Central memory CD8-positive, alpha-beta T cell (primary cell): ENCODE measurements at regions not wholly inside any gene's neighbourhood (a gene's known extent, or its start where the extent isn't known, plus 50 kb on each side); places are given as distances from the start of the nearest gene placed in this dataset.
"Not testable (repeated sequence)": the region's sequence is repeated elsewhere in the genome, so short reads cannot be mapped to it uniquely, and the experiment has no call there.

Source experiments
- ATAC-seq: fragments of 150-1000 bp; cut with Tn5 transposase; replicated peaks from 2 replicates; pipeline ENCODE4 v1.10.0; 2022; ENCODE audit warnings: mild to moderate bottlenecking, moderate FRiP score, moderate number of reproducible peaks; ENCODE audit not compliant: poor library complexity, severe bottlenecking; ENCODE audit errors: extremely low read depth
- DNase-seq, 2 donors: peaks; one replicate each; pipeline ENCODE4 v3.0.0; 2021; ENCODE audit warnings: low spot score in 2 of 2
- H3K27ac Mint-ChIP-seq: one replicate; pipeline ENCODE4 v1.8.0; 2022; ENCODE audit warnings: low read depth, mild to moderate bottlenecking, moderate library complexity, mixed read lengths
- H3K27me3 Mint-ChIP-seq: one replicate; pipeline ENCODE4 v1.8.0; 2022; ENCODE audit warnings: mixed read lengths
- H3K36me3 Mint-ChIP-seq: one replicate; pipeline ENCODE4 v1.8.0; 2022; ENCODE audit warnings: mild to moderate bottlenecking, moderate library complexity, mixed read lengths; ENCODE audit not compliant: insufficient read depth
- H3K4me1 Mint-ChIP-seq: one replicate; pipeline ENCODE4 v1.8.0; 2022; ENCODE audit warnings: mixed read lengths
- H3K4me3 Mint-ChIP-seq: one replicate; pipeline ENCODE4 v1.8.0; 2022; ENCODE audit warnings: mild to moderate bottlenecking, moderate library complexity, mixed read lengths
- H3K9me3 Mint-ChIP-seq: one replicate; pipeline ENCODE4 v1.8.0; 2022; ENCODE audit warnings: mixed read lengths

DNA sequence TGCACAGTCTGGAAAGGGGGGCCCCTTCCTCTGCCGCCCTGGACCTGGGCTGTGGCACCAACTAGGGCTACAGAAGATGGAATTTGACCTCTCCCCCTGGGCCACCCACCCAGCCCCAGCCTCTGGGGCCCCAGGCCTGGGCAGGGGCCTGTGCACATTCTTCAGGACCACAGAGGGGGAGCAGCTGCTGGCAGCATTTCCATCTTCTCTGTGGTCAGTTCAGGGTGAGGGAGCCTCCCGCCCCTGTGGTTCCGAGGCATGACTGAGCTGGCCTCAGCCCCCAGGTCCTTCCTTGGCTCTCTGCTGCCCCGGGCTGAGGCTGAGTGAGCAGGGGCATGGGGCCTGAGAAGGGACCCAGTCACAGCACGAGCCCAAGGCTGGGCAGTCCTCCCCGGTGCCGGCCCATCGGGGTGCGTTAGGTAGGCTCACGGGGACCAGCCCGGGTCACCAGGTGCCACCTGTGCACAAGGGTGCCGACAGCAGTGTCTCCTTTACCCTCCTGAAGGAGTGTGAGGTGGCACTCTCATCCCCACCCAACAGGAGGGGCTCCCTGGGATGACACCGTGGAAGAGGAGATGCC lies 63.2 kb downstream of the UNCX start:
- Mint-ChIP-seq H3K27me3 (no peaks in the 10 kb centered on the region), H3K27ac (no peak overlapping the region), H3K36me3 (no peaks in the 10 kb centered on the region), H3K4me3 (no peak overlapping the region), H3K4me1 (no peaks in the 10 kb centered on the region), H3K9me3 (no peaks in the 10 kb centered on the region)
- DNase-seq (no peak), ATAC-seq (no peak)

DNA sequence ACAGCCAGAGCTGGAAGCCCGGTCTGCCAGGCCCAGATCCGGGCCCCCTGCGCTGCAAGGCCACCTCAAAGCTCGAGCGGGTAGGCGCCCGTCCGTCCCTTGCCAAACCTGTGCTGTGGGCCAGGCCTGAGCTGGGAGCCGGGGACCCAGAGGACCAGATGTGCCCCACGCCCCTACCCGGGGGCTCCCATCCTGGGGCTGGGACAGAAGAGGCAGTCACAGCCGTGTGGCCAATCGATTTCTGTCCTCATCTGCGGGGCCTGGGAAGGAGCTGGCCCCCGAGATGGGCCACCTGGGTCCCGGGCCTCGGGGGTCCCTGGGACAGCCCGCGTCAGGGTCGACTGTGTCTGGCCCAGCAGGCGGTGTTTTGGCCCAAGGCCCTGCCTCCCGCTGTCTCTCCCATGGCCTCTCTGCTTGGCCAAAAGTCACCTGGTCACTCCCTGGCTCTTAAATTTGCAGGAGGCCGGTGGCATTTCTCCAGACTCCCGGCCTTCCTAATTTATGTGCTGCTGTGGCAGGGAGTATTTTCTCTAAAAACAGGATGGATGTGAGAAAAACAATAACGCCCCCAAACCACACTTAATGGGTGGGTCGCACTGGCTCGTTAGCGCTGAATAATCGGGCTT lies 63.8 kb downstream of the UNCX start:
- DNase-seq (no peak), ATAC-seq (no peak)
- Mint-ChIP-seq H3K4me3 (peak overlapping the region; percentile 9), H3K27ac (no peak overlapping the region), H3K27me3 (no peaks in the 10 kb centered on the region), H3K9me3 (no peaks in the 10 kb centered on the region), H3K4me1 (no peaks in the 10 kb centered on the region), H3K36me3 (no peaks in the 10 kb centered on the region)

DNA sequence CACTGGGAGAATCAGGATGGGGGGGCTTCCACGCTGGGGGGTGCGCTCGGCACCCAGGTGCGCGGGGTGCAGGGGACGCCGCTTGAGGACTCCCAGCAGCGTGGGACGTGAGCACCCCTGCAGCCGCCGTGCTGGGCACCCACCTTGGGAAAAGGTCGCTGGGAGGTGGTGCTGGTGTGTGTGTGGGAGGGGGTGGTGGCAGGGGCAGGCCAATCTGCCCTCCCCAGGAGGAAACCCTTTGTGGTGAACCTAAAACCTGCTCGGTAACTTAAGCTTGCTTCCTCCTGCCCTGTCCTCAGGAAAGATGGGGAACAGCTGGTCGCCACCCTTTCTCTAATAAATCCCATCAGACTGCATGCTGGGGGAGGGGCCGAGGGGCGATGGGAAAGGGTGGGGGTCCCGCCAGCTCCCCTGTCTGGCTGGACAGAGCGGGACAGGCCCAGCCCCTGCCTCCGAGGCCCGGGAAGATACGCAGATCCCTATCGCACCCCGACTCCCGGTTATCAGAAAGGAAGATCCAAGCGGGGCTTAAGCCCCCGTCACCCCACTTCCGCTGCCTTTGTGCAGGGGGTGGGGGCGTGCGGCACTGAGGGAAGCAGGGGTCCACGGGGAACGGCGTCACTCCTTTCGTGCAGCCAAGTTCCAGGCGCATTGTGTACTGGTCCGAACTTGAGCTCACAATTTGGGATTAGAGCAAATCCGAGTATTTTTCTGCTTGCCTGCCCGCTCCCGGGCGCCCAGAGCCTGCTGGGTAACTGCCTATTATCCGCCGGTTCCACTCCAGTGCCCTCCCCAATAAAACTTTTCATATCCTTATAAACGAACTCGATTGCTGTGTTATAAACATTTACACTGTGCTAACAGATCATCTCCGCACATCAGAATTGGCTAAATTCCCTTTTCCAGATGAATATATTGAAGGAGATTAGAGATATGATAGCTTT lies 64.6 kb downstream of the UNCX start:
- no peaks in the 10 kb centered on the region for H3K9me3 Mint-ChIP-seq
- DNase-seq: no peak
- no peaks in the 10 kb centered on the region for H3K36me3 Mint-ChIP-seq
- H3K27me3 Mint-ChIP-seq: no peaks in the 10 kb centered on the region
- H3K4me1 Mint-ChIP-seq: no peaks in the 10 kb centered on the region
- no peak for ATAC-seq
- no peak overlapping the region for H3K27ac Mint-ChIP-seq
- peak overlapping the region; percentile 9 for H3K4me3 Mint-ChIP-seq

DNA sequence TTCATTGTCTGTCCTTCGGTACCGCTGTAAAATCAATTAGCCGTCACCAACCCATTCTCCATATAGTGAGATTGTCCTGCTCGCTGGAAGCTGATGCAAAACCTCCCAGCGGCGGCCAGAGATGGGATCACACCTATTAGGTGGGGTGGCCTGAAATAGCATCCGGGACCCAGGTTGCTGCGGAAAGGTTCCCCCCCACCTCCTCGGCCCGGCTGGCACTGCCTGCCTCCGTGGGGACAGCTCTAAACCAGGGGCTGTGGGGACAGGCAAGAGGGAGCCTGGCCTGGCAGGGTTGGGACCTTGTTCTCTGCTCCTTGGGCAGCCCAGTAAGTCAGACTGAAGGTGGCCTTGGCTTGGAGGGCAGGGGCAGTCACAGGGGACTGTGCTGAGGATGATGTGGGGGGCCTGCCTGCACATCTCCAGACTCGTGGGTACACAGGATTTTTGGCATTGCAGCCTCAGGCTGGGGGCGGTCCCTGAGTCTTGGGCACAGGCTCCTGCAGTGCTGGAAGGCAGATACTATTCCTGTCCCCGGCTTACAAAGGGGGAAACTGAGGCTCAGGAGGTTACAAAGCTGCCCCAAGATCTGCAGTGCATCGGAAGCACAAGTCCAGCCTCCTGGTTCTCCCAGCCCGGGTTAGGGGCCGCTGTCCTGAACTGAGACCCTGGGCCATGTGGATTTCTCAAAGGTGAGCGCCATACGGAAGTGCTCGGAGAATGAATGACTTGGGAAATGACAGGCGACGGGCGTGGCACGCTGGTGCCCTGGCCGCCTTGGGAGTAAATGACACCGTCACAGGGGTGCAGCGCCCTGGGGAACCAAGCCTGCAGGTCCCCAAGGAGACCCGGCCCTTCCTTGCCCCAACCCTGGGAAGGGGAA lies 65.6 kb downstream of the UNCX start:
- no peaks in the 10 kb centered on the region for H3K9me3 Mint-ChIP-seq
- no peaks in the 10 kb centered on the region for H3K4me1 Mint-ChIP-seq
- H3K4me3 Mint-ChIP-seq: no peak overlapping the region
- H3K27me3 Mint-ChIP-seq: no peaks in the 10 kb centered on the region
- no peak for ATAC-seq
- no peaks in the 10 kb centered on the region for H3K36me3 Mint-ChIP-seq
- H3K27ac Mint-ChIP-seq: no peak overlapping the region
- DNase-seq: no peak

DNA sequence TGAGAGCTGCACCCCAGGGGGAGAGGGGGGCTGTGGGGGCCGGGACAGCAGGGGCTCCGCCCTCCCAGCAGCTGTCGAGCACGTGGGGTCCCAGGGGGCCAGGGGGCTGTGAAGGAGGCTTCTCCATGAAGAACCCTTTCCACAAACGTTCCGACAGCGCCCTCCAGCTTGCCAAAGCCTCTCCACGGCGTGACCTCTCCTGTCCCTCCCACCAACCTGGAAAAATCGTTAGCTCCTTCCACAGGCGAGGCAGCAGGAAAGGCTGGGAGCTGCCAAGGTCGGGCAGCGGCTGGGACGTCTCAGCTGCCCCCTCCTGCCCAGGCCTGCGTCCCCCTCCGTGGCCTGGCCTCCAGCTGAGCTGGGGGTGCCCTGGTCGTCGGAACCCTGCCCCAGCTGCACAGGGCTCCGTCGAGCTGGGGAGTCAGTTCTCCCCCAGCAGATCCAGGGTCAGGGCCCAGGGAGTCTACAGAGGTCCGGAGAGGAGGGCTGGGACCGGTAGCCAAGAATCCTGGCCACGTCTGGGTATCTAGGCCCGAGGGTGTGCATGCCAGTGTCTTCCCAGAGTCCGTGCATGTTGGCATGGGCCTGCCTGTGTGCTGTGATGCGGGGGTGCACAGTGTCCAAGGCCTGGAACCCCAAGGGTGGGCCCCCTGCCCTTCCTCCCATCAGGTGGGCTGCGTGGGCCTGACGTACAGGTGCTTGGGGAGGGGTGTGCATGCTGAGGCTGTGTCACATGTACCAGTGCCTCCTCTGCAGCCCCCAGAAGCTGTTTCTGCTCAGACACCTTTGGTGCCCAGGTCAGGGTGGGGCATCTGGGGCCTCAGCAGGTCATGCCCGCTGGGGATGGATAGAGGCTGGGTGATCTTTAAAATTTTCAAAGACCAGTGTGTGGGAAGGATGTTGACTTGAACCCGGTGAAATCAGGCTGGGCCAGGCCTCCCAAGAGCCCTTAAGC lies 66.5 kb downstream of the UNCX start:
- ATAC-seq (no peak), DNase-seq (no peak)
- no peaks in the 10 kb centered on the region for H3K9me3 Mint-ChIP-seq
- no peak overlapping the region for H3K27ac Mint-ChIP-seq
- H3K4me1 Mint-ChIP-seq: no peaks in the 10 kb centered on the region
- no peak overlapping the region for H3K4me3 Mint-ChIP-seq
- H3K36me3 Mint-ChIP-seq: no peaks in the 10 kb centered on the region
- H3K27me3 Mint-ChIP-seq: no peaks in the 10 kb centered on the region

DNA sequence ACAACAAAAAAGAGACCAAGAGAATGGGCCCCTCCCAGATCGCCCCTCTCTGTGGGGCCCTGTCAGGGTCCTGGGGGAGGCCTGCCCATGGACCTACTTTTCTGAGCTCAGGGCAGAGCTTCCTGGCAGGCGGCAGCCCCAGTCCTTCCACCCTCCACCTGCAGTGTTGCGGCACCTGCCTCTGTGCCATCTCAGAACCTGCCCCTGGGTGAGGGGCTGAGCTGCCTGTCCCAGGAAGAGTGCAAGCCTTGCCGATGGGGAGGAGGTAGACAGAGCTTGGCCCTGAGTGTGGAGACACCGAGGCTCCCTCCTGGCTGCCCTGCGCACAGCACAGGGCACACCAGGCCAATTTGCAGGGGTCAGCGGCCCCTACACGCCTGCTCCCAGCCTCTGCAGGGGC lies 67.5 kb downstream of the UNCX start:
- Mint-ChIP-seq H3K36me3 (no peaks in the 10 kb centered on the region), H3K27me3 (no peaks in the 10 kb centered on the region), H3K27ac (no peak overlapping the region), H3K4me1 (no peaks in the 10 kb centered on the region), H3K9me3 (no peaks in the 10 kb centered on the region), H3K4me3 (no peak overlapping the region)
- ATAC-seq (no peak), DNase-seq (no peak)

DNA sequence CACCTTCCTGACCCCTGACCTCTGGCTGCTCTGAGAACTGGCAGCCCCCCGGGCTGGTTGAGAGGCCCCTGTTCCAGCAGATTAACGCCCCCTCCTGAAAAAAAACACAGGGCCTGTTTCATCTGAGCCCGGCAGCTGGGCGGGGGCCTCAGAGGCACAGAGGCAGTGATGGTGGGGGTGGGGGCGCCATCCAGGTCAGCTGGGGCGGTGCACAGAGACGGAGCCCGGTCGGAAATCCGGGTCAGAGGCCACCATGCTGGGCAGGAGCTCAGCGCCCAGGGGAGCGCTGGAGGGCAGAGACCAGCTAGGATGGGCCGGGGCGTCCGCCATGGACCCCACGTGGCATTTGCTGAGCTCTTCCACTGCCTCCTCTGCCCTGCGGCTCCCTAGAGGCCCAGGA lies 68.0 kb downstream of the UNCX start:
- no peaks in the 10 kb centered on the region for H3K9me3 Mint-ChIP-seq
- no peaks in the 10 kb centered on the region for H3K36me3 Mint-ChIP-seq
- no peak for DNase-seq
- no peak for ATAC-seq
- H3K27me3 Mint-ChIP-seq: no peaks in the 10 kb centered on the region
- H3K4me3 Mint-ChIP-seq: no peak overlapping the region
- no peak overlapping the region for H3K27ac Mint-ChIP-seq
- H3K4me1 Mint-ChIP-seq: no peaks in the 10 kb centered on the region

DNA sequence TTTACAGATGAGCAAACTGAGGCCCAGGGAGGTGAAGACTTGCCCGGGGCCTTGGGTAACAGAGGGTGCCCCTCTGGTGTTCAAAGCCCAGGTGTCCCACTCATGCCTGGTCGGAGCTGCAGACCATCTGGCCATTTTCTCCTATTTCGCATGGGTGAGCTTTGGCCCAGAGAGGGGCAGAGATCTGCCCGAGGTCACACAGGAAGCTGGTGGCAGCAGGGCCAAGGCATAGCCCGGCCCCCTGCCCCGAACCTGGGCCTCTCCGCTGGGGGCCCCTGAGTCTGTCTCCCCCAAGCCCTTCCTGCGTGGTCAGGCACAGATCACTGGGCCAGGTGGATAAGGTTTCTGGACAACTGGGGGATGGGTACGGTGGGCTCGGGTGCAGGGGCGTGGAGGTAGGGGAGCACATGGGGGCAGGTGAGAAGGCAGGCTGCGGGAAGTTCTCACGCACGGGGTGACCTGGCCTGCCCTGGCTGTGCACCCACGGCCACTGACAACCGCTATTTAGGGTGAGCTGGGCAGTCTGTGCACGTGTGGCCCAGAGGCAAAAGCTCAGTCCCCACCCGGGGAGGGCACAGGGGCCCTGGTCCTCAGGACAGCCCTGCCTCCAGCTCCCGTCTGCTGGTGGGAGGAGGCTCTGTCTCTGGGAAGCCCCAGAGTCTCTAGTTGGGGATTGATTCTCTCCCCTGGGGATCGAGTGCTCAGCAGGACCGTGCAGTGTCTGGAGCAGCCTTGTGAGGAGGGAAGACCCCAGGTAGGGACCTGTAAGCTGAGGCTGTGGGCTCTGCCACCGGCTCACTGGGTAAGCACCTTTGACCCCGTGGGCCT lies 68.6 kb downstream of the UNCX start:
- no peaks in the 10 kb centered on the region for H3K27me3 Mint-ChIP-seq
- no peaks in the 10 kb centered on the region for H3K36me3 Mint-ChIP-seq
- no peaks in the 10 kb centered on the region for H3K9me3 Mint-ChIP-seq
- no peak overlapping the region for H3K4me3 Mint-ChIP-seq
- no peaks in the 10 kb centered on the region for H3K4me1 Mint-ChIP-seq
- ATAC-seq (no peak), DNase-seq (no peak)
- H3K27ac Mint-ChIP-seq: no peak overlapping the region

DNA sequence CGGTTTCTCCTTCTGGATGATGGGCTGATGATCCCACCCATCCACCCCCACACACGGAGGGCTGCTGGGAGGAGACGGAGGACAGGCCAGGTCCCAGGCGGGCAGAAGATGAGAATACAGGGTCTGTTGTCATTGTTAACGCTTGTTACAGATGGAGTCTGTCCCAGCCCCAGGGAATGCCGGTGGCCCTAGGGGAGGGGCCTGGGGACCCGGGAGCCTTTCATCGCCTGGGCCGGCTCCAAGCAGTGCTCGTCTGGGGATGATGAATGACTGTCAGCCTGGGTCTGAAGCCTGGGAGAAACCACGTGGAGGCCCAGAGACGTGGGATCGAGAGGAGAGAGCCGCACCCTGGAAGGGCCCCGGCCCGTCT lies 69.2 kb downstream of the UNCX start:
- H3K4me1 Mint-ChIP-seq: no peaks in the 10 kb centered on the region
- H3K4me3 Mint-ChIP-seq: no peak overlapping the region
- H3K36me3 Mint-ChIP-seq: no peaks in the 10 kb centered on the region
- no peak overlapping the region for H3K27ac Mint-ChIP-seq
- ATAC-seq (no peak), DNase-seq (no peak)
- no peaks in the 10 kb centered on the region for H3K9me3 Mint-ChIP-seq
- no peaks in the 10 kb centered on the region for H3K27me3 Mint-ChIP-seq

DNA sequence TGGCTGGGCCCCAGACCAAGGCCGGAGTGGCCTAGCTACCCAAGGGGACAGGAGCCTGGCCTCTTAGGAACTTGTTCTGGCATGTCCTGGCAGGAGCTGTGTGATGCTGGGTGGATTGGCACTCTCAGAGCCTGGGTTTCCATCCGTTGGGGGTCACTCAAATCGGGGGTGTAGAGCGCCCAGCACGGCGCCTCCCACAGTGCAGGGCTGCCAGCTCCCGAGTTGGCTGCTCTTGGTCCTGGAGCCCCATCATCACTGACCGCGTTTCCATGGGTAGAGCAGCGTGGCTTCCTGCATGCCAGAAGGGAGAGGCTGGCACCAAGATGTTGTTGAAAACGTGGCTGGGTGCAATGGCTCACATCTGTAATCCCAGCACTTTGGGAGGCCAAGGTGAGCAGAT lies 70.3 kb downstream of the UNCX start:
- H3K36me3 Mint-ChIP-seq: no peaks in the 10 kb centered on the region
- no peaks in the 10 kb centered on the region for H3K9me3 Mint-ChIP-seq
- H3K4me3 Mint-ChIP-seq: no peak overlapping the region
- no peaks in the 10 kb centered on the region for H3K4me1 Mint-ChIP-seq
- DNase-seq: no peak
- no peak overlapping the region for H3K27ac Mint-ChIP-seq
- no peak for ATAC-seq
- no peaks in the 10 kb centered on the region for H3K27me3 Mint-ChIP-seq

DNA sequence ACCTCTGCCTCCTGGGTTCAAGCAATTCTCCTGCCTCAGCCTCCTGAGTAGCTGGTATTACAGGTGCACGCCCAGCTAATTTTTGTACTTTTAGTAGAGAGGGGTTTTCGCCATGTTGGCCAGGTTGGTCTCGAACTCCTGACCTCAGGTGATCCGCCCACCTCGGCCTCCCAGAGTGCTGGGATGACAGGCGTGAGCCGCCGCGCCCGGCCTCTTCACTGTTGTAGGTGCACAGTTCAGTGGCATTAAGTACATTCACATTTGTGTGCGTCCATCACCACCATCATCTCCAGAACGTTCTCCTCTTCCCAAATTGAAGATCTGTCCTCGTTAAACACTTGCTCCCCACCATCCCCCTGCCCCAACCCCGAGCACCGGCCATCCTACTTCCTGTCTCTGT lies 71.3 kb downstream of the UNCX start:
- not testable (repeated sequence) for H3K27ac Mint-ChIP-seq, DNase-seq, ATAC-seq, H3K4me1 Mint-ChIP-seq, H3K9me3 Mint-ChIP-seq, H3K27me3 Mint-ChIP-seq, H3K4me3 Mint-ChIP-seq, H3K36me3 Mint-ChIP-seq
